Amygdala (tissue), 56 donors: ENCODE measurements at regions not wholly inside any gene's neighbourhood (a gene's known extent, or its start where the extent isn't known, plus 50 kb on each side); places are given as distances from the start of the nearest gene placed in this dataset.

Source experiments
- DNase-seq, 56 donors: peaks; one replicate each; lab custom pipeline; 2025; lab: John Stamatoyannopoulos, UW

DNA sequence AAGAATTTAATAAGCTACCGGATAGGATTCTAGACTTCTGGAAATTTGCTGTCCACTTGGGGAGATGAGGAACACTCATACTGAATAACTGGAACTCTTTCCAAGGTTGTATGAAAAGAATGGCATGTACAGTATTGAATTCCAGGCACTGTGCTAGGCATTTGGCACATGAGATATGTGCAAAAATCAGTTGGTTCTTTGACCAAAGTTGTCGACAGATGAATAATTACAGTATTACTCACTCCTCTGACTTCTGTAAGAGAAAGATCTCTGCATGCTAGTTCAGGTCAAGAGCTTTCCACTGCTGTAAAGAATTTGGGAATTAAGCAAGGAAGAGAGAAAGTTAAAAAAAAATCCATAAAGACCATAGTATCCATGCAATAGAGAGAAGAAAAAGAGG is 764.7 kb downstream of the BCL11B start:
- no peak for DNase-seq

DNA sequence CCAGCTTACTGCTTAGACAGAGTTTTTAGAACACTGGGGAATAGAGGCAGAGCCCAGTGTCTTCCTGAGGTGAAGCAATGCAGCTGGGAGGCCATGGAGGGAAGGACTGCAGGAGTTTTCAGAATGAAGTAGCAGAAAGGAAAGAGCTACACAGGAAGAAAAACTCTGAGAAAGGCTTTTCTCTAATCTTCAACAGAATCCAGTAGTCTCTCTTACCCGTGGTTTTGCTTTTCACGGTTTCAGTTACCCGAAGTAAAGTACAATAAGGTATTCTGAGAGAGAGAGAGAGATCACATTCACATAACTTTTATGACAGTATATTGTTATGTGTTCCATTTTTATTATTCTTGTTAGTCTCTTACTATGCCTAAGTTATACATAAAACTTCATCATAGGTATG is 761.6 kb downstream of the BCL11B start:
- no peak for DNase-seq

- DNase-seq, result no peak
Measured at GRCh38 chr14:98512501-98513251, 759.3 kb downstream of the BCL11B start.

- DNase-seq, result no peak
Measured at GRCh38 chr14:98513558-98513957, 758.4 kb downstream of the BCL11B start.

- DNase-seq, result no peak
Measured at GRCh38 chr14:98514016-98514415, 758.0 kb downstream of the BCL11B start.

- no peak for DNase-seq
Measured at GRCh38 chr14:98536256-98536655, 735.7 kb downstream of the BCL11B start.

GRCh38 chr14:98542316-98542715 is 729.7 kb downstream of the BCL11B start:
- no peak for DNase-seq

- no peak for DNase-seq
Measured at GRCh38 chr14:98543074-98543473, 728.9 kb downstream of the BCL11B start.

DNA sequence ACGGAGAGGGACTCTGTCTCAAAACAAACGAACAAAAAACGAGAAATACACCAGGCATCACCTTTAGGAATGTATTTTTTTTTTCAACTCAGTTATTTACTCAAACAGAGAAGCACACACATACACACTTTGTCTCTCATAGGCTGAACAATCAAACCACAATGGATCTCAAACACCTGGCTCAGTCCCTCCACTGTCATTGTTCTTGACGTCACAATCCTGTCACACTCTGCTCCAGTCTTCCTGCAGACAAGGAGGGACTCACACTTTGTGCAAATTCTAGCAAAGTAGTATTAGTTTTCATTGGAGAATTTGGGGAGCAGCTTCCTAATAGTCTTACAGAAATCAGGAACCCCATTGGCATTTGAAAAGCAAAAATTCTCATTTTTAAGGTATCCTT is 727.8 kb downstream of the BCL11B start:
- DNase-seq, result no peak

DNA sequence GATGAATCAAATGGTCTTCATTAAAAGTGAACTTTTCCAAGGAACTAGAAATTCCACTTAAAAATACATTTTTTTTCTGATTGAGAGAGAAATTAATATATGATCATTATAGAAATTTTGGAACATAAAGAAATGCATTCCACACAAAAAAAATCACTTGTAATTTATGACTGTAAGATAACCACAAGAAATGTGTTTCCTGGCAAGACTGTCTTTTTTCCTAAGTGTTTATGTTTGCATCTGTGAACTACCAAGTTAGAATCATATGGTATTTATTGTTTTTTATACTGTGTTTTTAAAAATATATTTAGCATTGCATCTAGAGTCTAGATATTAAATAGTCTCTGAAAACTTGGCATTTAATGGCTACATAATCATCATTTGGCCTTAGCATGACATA is 726.8 kb downstream of the BCL11B start:
- no peak for DNase-seq

DNA sequence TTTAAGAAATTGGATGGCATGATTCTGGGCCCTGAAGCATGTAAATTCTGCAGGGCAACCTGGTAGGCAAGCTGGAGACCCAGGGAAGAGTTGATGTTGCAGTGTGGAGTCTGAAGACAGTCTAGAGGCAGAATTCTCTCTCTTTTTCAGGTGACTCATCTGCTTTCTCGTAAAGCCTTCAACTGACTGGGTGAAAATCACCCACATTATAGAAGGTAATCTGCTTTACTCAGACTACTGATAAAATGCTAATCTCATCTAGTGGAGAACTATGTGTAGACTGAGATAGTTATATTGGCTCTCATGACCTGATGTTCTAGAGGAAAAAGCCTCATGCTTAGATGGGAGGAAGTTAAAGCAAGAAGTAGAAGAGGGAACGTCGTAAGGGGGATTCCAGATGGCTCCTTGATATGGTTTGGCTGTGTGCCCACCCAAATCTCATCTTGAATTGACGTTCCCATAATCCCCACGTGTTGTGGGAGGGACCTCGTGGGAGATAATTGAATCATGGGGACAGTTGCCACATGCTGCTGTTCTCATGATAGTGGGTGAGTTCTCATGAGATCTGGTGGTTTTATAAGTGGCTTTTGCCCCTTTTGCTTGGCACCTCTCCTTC is 723.8 kb downstream of the BCL11B start:
- no peak for DNase-seq

- no peak for DNase-seq
Measured at GRCh38 chr14:98551028-98551427, 721.0 kb downstream of the BCL11B start.

DNA sequence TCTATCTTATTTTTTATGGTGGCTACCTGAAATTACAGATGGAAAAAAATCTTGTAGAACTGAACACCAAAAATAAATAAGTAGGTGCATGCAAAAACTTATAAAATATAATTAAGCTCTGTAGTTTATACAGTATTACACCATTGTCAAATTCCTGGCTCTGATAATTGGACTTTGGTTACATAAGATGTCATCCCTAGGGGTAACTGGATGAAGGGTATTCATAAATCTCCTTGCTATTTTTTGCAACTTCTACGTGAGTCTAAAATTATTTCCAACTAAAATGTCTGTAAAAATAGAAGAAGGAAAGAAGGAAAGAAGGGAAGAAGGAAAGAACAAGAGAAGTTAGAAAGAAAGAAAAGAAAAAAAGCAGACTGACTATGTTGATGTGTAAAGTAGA is 716.6 kb downstream of the BCL11B start:
- no peak for DNase-seq

DNA sequence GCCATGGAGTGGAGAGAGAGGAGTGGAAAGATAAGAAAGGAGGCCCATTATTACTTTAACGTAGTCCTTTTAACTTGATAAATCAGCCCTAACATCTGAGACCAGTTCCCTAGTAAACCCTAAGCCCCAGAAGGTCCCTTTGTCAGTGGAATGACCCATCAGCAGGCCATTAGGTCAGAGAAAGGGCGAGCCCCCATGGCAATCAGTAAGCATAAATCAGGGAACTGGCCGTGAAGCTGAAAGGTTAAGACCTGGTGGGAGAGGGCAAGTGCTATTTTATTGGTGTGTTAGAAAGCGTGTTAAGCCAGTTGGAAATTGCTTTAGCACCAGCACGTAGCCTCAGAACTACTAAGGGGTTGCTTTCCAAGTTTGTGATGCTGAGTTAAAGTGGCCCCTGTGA is 708.0 kb downstream of the BCL11B start:
- no peak for DNase-seq

DNA sequence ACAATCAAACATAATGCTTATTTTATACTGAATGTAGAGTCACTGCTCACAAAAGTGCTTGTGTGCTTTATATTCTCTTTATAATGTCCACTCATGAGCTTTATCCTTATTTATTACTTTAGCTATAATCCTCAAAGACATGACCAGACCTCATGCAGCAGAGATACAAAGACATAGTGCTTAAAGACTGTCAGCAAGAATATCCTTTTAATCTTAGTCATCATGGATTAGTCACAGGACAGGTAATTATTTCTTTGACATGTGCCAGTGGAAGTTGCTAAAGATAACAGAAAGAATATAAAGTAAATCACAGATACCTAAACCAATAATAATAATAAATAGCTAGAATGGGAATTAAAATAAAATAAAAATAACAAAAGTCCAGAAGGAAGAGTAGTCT is 707.5 kb downstream of the BCL11B start:
- no peak for DNase-seq

- no peak for DNase-seq
Measured at GRCh38 chr14:98571104-98571503, 700.9 kb downstream of the BCL11B start.

DNA sequence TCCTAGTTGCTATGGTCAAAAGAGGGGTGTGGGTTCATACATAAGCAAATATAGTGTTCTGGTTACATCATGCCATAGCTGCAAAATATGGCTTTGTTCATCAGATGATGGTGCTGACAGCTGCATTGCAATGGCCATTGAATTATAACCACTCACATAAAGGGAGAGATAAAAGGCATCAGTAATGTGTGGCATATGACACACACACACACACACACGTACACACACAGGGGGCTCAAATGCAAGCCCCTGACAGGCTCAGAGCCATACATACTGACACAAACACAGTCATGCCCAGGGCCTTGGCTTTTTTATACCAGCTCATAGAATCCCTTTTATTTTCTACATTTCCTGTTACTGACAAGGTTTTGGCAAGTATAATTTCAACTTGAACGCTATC is 698.9 kb downstream of the BCL11B start:
- DNase-seq, result no peak

DNA sequence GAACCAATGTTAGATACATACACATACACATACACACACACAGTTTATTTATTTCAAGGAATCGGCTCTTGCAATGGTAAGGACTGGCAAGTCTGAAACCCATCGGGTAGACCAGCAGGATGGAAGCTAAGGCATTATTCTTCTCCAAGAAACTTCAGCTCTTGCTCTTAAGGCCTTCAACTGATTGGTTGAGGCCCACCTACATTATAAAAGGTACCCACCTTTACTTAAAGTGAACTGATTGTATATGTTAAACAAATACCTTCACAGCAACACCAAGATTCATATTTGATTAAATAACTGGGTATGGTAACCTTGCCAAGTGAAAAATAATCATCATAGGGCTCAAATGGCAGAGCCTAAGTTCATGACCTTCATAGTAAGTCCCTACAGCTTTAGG is 695.5 kb downstream of the BCL11B start:
- DNase-seq, result no peak

DNA sequence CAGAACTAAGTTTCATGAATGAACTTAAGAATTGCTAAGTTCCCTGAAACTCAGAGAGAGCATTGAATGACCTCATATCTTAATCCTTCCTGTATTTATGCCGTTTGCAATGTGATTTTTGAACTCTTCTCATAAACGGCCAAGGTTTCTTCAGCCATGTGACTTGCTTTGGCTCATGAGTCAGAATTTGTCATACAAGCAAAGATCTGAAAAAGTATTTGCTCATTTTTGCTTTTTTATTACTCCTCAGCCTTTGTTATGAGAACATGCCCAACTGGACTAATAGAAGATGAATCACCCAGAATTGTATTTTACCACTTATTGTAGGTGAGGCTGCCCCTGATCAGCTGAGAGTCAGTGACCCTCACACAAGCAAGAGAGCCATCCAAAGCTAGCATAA is 693.8 kb downstream of the BCL11B start:
- DNase-seq, result no peak

DNA sequence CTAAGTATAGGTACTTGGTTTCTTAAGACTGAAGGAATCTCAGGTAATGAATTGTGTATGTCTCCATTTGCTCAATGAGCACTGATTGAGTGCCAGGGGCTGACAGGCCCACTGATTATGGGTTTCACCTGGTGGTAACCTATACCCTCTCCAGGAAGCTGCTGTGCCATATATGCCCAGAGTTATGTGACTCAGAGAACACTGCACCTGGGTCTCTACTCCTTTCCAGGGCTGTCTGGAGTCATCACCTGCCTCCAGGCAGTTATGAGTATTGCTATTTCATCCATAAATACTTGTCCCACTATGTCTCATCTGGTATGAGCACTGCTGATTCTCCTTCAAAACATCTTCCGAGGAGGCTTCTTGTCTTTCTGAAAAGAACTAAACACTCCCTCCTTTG is 692.9 kb downstream of the BCL11B start:
- no peak for DNase-seq

- no peak for DNase-seq
Measured at GRCh38 chr14:98580131-98580678, 691.8 kb downstream of the BCL11B start.

GRCh38 chr14:98582276-98582675 is 689.7 kb downstream of the BCL11B start:
- DNase-seq, result no peak
